Right lobe of liver (tissue), 4 donors: ENCODE measurements at regions not wholly inside any gene's neighbourhood (a gene's known extent, or its start where the extent isn't known, plus 50 kb on each side); places are given as distances from the start of the nearest gene placed in this dataset.

Source experiments
- CTCF ChIP-seq, 4 donors: fragments of 200-600 bp in 3 of 4; fragments of 450-650 bp in 1 of 4; IDR thresholded peaks; one replicate each; pipeline versions ENCODE4 v1.5.1 to v1.8.0; 2016 to 2022; ENCODE audit warnings: antibody characterized with exemption in 4 of 4, mild to moderate bottlenecking in 2 of 4
- POLR2A ChIP-seq: fragments of 450-650 bp; IDR thresholded peaks from one replicate; pipeline ENCODE4 v1.6.1; 2017; ENCODE audit warnings: antibody characterized with exemption, mild to moderate bottlenecking
- donor health status: DM: no; HTN: no; CAD: no.
- donor health status: DM: no; HTN: no; CAD: no.
- donor health status: DM: no; HTN: yes; CAD: no.

GRCh38 chr15:87269566-87269965, 987.0 kb downstream of the NTRK3 start:
- TF ChIP-seq CTCF (IDR thresholded peaks at IDR 0.05), result no peak
- TF ChIP-seq POLR2A, result no peak
